Neuronal stem cell (in vitro differentiated cells): ENCODE measurements at regions not wholly inside any gene's neighbourhood (a gene's known extent, or its start where the extent isn't known, plus 50 kb on each side); places are given as distances from the start of the nearest gene placed in this dataset.

ENCODE experiments used
- DNase-seq: peaks from one replicate; pipeline ENCODE4 v3.0.0-alpha.2; 2013; ENCODE audit warnings: low spot score
- H2AFZ ChIP-seq: one replicate; pipeline ENCODE4 v1.6.1; 2013; ENCODE audit warnings: mild to moderate bottlenecking, low read length, inconsistent platforms
- H2AK5ac ChIP-seq: 2 replicates; pipeline ENCODE4 v1.6.1; 2013; ENCODE audit warnings: low read depth, mild to moderate bottlenecking, inconsistent platforms, low read length, moderate library complexity, mixed read lengths
- H2BK120ac ChIP-seq: 2 replicates; pipeline ENCODE4 v1.6.1; 2013; ENCODE audit warnings: low read depth, mild to moderate bottlenecking, inconsistent platforms, low read length, moderate library complexity, mixed read lengths
- H2BK12ac ChIP-seq: one replicate; pipeline ENCODE4 v1.6.1; 2013; ENCODE audit warnings: low read length, inconsistent platforms
- H2BK15ac ChIP-seq: 2 replicates; pipeline ENCODE4 v1.6.1; 2013; ENCODE audit warnings: mild to moderate bottlenecking, low read length, inconsistent platforms, mixed read lengths
- H2BK5ac ChIP-seq: one replicate; pipeline ENCODE4 v1.6.1; 2013; ENCODE audit warnings: inconsistent platforms, mild to moderate bottlenecking, low read length, moderate library complexity
- H3K14ac ChIP-seq: one replicate; pipeline ENCODE4 v1.6.1; 2013; ENCODE audit warnings: low read length, inconsistent platforms
- H3K18ac ChIP-seq: 2 replicates; pipeline ENCODE4 v1.6.1; 2013; ENCODE audit warnings: low read length, inconsistent platforms
- H3K23ac ChIP-seq: 2 replicates; pipeline ENCODE4 v1.6.1; 2013; ENCODE audit warnings: low read depth, mild to moderate bottlenecking, mixed read lengths, low read length, inconsistent platforms; ENCODE audit not compliant: poor library complexity
- H3K27ac ChIP-seq: replicated peaks from 3 replicates; pipeline ENCODE4 v1.5.1; 2013; ENCODE audit warnings: low read length, inconsistent platforms
- H3K27me3 ChIP-seq, 3 experiments: 2 replicates each; pipeline ENCODE4 v1.6.1; 2013; ENCODE audit warnings: low read length in 3 of 3, mild to moderate bottlenecking in 2 of 3, inconsistent platforms in 1 of 3, low read depth in 1 of 3, mixed read lengths in 1 of 3, moderate library complexity in 1 of 3; ENCODE audit not compliant: control insufficient read depth in 3 of 3, insufficient read depth in 3 of 3
- H3K36me3 ChIP-seq, 2 donors: replicated peaks in 1 of 2; 2 replicates each; pipeline ENCODE4 v1.6.1; 2013; ENCODE audit warnings: low read length in 2 of 2; ENCODE audit not compliant: control insufficient read depth in 2 of 2, insufficient read depth in 2 of 2
- H3K4ac ChIP-seq: 2 replicates; pipeline ENCODE4 v1.6.1; 2013; ENCODE audit warnings: inconsistent platforms, mild to moderate bottlenecking, low read length, moderate library complexity
- H3K4me1 ChIP-seq, 2 donors: 1 replicate in 1 of 2; 2 replicates in 1 of 2; pipeline ENCODE4 v1.6.1; 2013; ENCODE audit warnings: low read length in 2 of 2, low read depth in 1 of 2; ENCODE audit not compliant: control insufficient read depth in 2 of 2, insufficient read depth in 1 of 2
- H3K4me2 ChIP-seq: one replicate; pipeline ENCODE4 v1.6.1; 2013; ENCODE audit warnings: mild to moderate bottlenecking, low read length, inconsistent platforms; ENCODE audit not compliant: insufficient read depth, poor library complexity, severe bottlenecking
- H3K4me3 ChIP-seq, 2 donors: 2 replicates each; pipeline ENCODE4 v1.5.1; 2013; ENCODE audit warnings: low read length in 2 of 2, mild to moderate bottlenecking in 2 of 2, inconsistent platforms in 1 of 2, moderate library complexity in 1 of 2
- H3K79me1 ChIP-seq: one replicate; pipeline ENCODE4 v1.6.1; 2013; ENCODE audit warnings: low read depth, mild to moderate bottlenecking, inconsistent platforms, low read length, moderate library complexity
- H3K9ac ChIP-seq: one replicate; pipeline ENCODE4 v1.6.1; 2013; ENCODE audit warnings: mild to moderate bottlenecking, low read depth, low read length, inconsistent platforms; ENCODE audit not compliant: poor library complexity
- H3K9me3 ChIP-seq, 2 donors: replicated peaks in 1 of 2; 2 replicates each; pipeline versions ENCODE3 to v1.6.1; 2013; ENCODE audit warnings: low read length in 2 of 2, mild to moderate bottlenecking in 2 of 2, inconsistent platforms in 1 of 2, low read depth in 1 of 2, mixed read lengths in 1 of 2, moderate library complexity in 1 of 2; ENCODE audit not compliant: control insufficient read depth in 2 of 2, insufficient read depth in 1 of 2
- H4K8ac ChIP-seq: one replicate; pipeline ENCODE4 v1.6.1; 2013; ENCODE audit warnings: low read depth, mild to moderate bottlenecking, inconsistent platforms, low read length, moderate library complexity
- H4K91ac ChIP-seq: one replicate; pipeline ENCODE4 v1.6.1; 2013; ENCODE audit warnings: low read length, low read depth, mild to moderate bottlenecking, inconsistent platforms; ENCODE audit not compliant: poor library complexity
- WGBS, 2 donors: extraction: QIAGEN DNeasy Blood & Tissue Kit; methylation state at CpG; one replicate each; pipeline ENCODE4 v1.1.7; 2013; ENCODE audit warnings: missing lambda C conversion rate in 2 of 2, mixed read lengths in 1 of 2; ENCODE audit not compliant: insufficient read length in 2 of 2, insufficient replicate concordance in 1 of 2; ENCODE audit errors: extremely low coverage in 2 of 2; 5-methylcytosine and 5-hydroxymethylcytosine counted together

DNA sequence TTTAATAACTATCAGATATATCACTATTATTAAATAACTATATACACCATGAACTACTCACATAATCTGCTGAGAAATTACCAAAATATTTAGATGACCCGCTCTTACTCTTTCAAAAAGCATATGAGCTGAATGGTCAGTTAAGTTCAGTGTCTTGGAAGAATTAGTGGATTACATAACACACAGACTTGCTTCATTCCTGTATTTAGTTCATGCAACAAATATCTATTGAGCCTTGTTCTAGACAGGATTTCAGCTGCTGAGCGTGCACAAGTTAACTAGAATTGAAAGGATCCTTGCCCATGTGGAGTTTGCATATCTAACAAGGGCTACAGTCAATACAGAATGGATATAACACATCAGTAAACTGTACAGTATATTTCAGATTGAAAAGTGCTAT, 566.2 kb downstream of the CBLN4 start:
- no peak overlapping the region for H3K9ac ChIP-seq
- H2BK5ac ChIP-seq, result no peak overlapping the region
- no peak for DNase-seq
- no peak overlapping the region for H3K27ac ChIP-seq
- H2BK120ac ChIP-seq, result no peak overlapping the region
- no peak overlapping the region for H2BK12ac ChIP-seq
- no CpG with 5 or more reads among the region's 2 CpGs for WGBS, 2 donors
- H3K4ac ChIP-seq, result no peak overlapping the region
- H3K36me3 ChIP-seq, result no peaks in the 10 kb centered on the region
- H4K91ac ChIP-seq, result no peak overlapping the region
- H4K8ac ChIP-seq, result no peak overlapping the region
- no peak overlapping the region for H3K4me2 ChIP-seq
- no peaks in the 10 kb centered on the region for H3K79me1 ChIP-seq
- no peak overlapping the region for H2AFZ ChIP-seq
- H3K18ac ChIP-seq, result no peak overlapping the region
- peaks cover 0 to 3% of the 10 kb centered on the region in 2 donors for H3K4me1 ChIP-seq
- H3K14ac ChIP-seq, result no peak overlapping the region
- no peaks in the 10 kb centered on the region for H3K27me3 ChIP-seq
- H3K9me3 ChIP-seq, result no peaks in the 10 kb centered on the region
- H2AK5ac ChIP-seq, result no peak overlapping the region
- no peak overlapping the region for H2BK15ac ChIP-seq
- H3K4me3 ChIP-seq, result no peak overlapping the region
- no peak overlapping the region for H3K23ac ChIP-seq

DNA sequence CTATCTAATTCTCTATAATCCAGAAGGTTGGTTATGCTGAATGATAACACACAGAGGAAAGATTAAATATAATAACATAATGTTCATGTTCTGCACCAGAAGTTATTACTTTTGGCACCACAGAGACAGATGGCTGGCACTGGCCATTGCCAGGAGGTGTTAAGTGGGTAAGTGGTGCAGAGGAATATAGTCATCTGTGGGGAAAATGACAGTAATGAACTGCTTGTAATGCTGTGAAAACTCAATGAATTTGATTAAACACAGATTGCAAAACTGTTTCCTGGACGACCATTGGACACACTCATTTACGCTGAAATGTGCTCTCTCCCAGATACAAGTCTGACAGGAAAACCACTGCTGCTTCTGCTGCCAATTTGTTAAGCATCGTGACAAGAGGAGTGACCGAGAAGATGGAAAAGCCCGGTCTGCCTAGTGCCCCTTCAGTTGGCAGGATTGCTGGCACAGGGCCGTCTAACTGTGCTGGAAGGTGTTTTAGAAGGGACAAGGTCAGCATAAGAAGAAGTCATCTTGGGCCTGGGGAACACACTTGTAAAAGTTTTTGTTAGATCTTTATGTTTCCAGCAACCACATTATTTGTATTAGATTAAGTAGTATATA, 567.4 kb downstream of the CBLN4 start:
- no peak overlapping the region for H3K23ac ChIP-seq
- H2BK5ac ChIP-seq, result no peak overlapping the region
- H4K8ac ChIP-seq, result no peak overlapping the region
- H3K4me2 ChIP-seq, result no peak overlapping the region
- H3K18ac ChIP-seq, result no peak overlapping the region
- no peak overlapping the region for H3K9ac ChIP-seq
- H3K27me3 ChIP-seq, result no peaks in the 10 kb centered on the region
- no peak overlapping the region for H2BK12ac ChIP-seq
- no peaks in the 10 kb centered on the region for H3K79me1 ChIP-seq
- H3K4me3 ChIP-seq, result no peak overlapping the region
- no peaks in the 10 kb centered on the region for H3K9me3 ChIP-seq
- H3K36me3 ChIP-seq, result no peaks in the 10 kb centered on the region
- no peak overlapping the region for H2AFZ ChIP-seq
- H3K14ac ChIP-seq, result no peak overlapping the region
- no CpG with 5 or more reads among the region's 6 CpGs for WGBS, 2 donors
- DNase-seq, result no peak
- no peak overlapping the region for H2BK15ac ChIP-seq
- no peak overlapping the region for H4K91ac ChIP-seq
- no peak overlapping the region for H3K27ac ChIP-seq
- H3K4ac ChIP-seq, result no peak overlapping the region
- H2BK120ac ChIP-seq, result no peak overlapping the region
- no peaks in the 10 kb centered on the region for H3K4me1 ChIP-seq
- H2AK5ac ChIP-seq, result no peak overlapping the region

DNA sequence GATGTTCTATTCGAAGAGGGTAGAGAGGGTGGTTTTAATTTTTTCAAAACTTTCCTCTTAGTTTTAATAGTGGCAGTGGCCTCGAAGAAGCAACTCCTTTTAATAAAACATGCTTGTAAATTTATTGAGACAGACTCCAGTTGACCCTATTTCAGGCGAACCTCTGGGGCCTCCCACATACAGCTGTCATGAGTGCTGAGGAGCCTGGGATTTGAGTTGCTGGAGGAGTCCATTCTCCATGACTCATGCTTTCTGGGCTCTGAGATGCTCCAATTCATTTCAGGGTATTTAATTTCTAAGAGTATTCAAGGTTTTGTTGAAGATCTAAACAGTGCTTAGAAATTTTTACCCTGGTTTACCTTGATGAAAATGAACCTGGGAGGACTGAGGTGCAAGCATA, 580.4 kb downstream of the CBLN4 start:
- DNase-seq, result no peak
- no peak overlapping the region for H3K9ac ChIP-seq

DNA sequence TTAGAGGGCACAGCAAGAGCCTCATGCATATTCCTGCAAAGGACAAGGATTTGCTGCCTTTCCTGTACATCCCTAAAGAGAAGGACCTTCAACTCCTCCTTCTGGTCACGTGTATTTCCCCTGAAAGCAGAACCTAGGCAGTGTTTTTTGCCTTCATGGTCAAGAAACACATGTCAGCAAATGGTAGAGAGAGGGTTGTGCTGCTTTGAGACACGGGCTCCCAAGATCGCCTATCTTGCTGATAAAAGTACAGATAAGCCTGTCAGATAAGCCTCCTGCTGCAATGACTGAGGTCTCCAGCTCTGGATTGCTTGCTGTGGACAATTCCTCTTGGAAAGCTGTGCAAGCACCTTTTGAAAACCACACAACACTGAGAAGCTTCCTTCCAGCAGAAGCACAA, 580.8 kb downstream of the CBLN4 start:
- H3K18ac ChIP-seq, result no peak overlapping the region
- no peak overlapping the region for H2BK12ac ChIP-seq
- no peak overlapping the region for H3K14ac ChIP-seq
- no peak overlapping the region for H2AFZ ChIP-seq
- H4K8ac ChIP-seq, result no peak overlapping the region
- H3K23ac ChIP-seq, result no peak overlapping the region
- no peak overlapping the region for H3K4ac ChIP-seq
- no peak overlapping the region for H2BK15ac ChIP-seq
- H2BK5ac ChIP-seq, result no peak overlapping the region
- H3K4me1 ChIP-seq, result no peaks in the 10 kb centered on the region
- H3K4me3 ChIP-seq, result no peak overlapping the region
- no peak overlapping the region for H3K4me2 ChIP-seq
- no peak overlapping the region for H4K91ac ChIP-seq
- no peak overlapping the region for H3K9ac ChIP-seq
- no peaks in the 10 kb centered on the region for H3K9me3 ChIP-seq
- no CpG with 5 or more reads among the region's 3 CpGs for WGBS, 2 donors
- no peaks in the 10 kb centered on the region for H3K79me1 ChIP-seq
- peaks cover 0 to 1% (median 0%) of the 10 kb centered on the region in 3 experiments for H3K27me3 ChIP-seq
- H3K36me3 ChIP-seq, result no peaks in the 10 kb centered on the region
- no peak overlapping the region for H2AK5ac ChIP-seq
- H2BK120ac ChIP-seq, result no peak overlapping the region
- DNase-seq, result no peak
- no peak overlapping the region for H3K27ac ChIP-seq

More for the DNA sequence above, 580.4 kb downstream of the CBLN4 start:
- H3K4me1 ChIP-seq, result no peaks in the 10 kb centered on the region
- no peak overlapping the region for H2AFZ ChIP-seq
- H3K36me3 ChIP-seq, result no peaks in the 10 kb centered on the region
- H3K27ac ChIP-seq, result no peak overlapping the region
- no peak overlapping the region for H4K8ac ChIP-seq
- no peak overlapping the region for H3K4ac ChIP-seq
- no peak overlapping the region for H2BK15ac ChIP-seq
- H2AK5ac ChIP-seq, result no peak overlapping the region
- H3K27me3 ChIP-seq, result peaks cover 0 to 1% (median 0%) of the 10 kb centered on the region in 3 experiments
- no peak overlapping the region for H2BK5ac ChIP-seq
- WGBS, 2 donors, result no CpG with 5 or more reads among the region's 3 CpGs
- H3K79me1 ChIP-seq, result no peaks in the 10 kb centered on the region
- H3K14ac ChIP-seq, result no peak overlapping the region
- no peak overlapping the region for H2BK120ac ChIP-seq
- no peak overlapping the region for H3K4me3 ChIP-seq
- H3K23ac ChIP-seq, result no peak overlapping the region
- no peak overlapping the region for H4K91ac ChIP-seq
- no peaks in the 10 kb centered on the region for H3K9me3 ChIP-seq
- H3K18ac ChIP-seq, result no peak overlapping the region
- no peak overlapping the region for H2BK12ac ChIP-seq
- H3K4me2 ChIP-seq, result no peak overlapping the region
